GM12864 (cell line): ENCODE measurements at regions not wholly inside any gene's neighbourhood (a gene's known extent, or its start where the extent isn't known, plus 50 kb on each side); places are given as distances from the start of the nearest gene placed in this dataset.

Experiments
- DNase-seq: peaks from one replicate; pipeline ENCODE4 v3.0.0-alpha.2; 2011; ENCODE audit warnings: low read depth
- H3K4me3 ChIP-seq: 2 replicates; pipeline ENCODE4 v1.5.1; 2011; ENCODE audit warnings: mild to moderate bottlenecking, low read depth, low read length, control low read depth
- CTCF ChIP-seq: IDR thresholded peaks from 2 replicates; pipeline ENCODE4 v1.5.1; 2011; ENCODE audit warnings: low read depth, mild to moderate bottlenecking, moderate library complexity, low read length, control low read depth, inconsistent platforms; ENCODE audit errors: missing control alignments

DNA sequence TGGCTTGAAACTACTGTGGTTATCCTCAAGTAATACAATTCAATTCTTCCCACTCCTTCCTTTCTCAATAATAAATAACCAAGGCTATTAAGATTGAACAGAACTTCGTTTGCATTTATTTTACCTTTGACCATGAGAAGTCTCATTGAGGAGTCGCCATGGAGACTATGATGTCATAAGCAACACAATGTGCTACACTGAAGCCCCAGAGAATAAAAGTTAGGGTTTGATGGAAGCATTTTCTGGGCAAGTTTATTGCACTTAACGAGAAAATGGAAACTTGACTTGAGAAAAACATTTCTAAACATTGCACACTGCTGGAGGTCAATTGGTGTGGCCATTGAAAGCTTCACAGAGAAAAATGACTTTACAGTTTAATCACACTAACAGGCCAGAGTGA, 121.5 kb downstream of the FAM76B start:
- TF ChIP-seq CTCF, result no peak
- H3K4me3 ChIP-seq, result no peak overlapping the region
- DNase-seq, result no peak

DNA sequence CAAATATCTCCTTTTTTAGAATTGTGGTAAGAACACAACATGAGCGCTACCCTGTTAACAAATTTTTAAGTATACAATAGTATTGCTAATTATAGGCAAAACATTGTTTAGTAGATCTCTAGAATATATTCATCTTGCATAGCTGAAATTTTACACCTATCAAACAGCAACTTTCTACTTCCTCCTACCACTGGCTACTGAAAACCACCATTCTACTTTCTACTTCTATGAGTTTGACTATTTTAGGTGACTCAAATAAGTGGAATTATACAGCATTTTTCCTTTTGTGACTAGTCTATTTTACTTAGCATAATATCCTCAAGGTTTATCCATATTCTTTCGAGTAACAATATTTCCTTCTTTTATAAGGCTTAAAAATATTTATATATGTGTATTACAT, 128.4 kb downstream of the FAM76B start:
- H3K4me3 ChIP-seq, result no peak overlapping the region
- TF ChIP-seq CTCF, result no peak
- DNase-seq, result no peak

- no peak for TF ChIP-seq CTCF
- no peak overlapping the region for H3K4me3 ChIP-seq
- no peak for DNase-seq
These were observed 129.5 kb downstream of the FAM76B start for GRCh38 chr11:95660038-95660437.

- TF ChIP-seq CTCF, result no peak
- no peak overlapping the region for H3K4me3 ChIP-seq
- no peak for DNase-seq
These were observed 130.5 kb downstream of the FAM76B start for GRCh38 chr11:95659088-95659487.

DNA sequence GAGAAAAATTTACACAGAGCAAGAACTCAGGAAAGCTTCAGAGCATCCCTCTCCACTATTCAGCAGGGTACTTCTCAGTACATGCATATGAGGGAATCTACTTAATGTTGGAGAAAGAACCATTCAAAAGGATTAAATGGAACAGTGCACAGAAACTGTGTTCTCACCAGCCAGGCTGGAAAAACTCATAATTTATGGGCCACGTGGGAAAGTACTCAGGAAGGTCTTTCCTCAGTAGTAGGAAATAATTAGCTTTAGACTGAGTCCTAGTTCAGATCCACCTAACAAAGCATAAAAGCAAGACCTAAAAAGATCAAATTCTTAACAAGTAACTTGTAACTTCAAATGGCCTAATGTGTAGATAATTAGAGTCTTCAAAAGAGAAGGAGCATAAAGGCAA, 134.0 kb downstream of the FAM76B start:
- no peak for TF ChIP-seq CTCF
- no peak overlapping the region for H3K4me3 ChIP-seq

GRCh38 chr11:95653680-95654079, 135.9 kb downstream of the FAM76B start:
- H3K4me3 ChIP-seq, result no peak overlapping the region

More for the DNA sequence above, 134.0 kb downstream of the FAM76B start:
- DNase-seq, result no peak

More at GRCh38 chr11:95653680-95654079, 135.9 kb downstream of the FAM76B start:
- no peak for TF ChIP-seq CTCF
- DNase-seq, result no peak
